Transverse colon (tissue), 4 donors: ENCODE measurements at regions not wholly inside any gene's neighbourhood (a gene's known extent, or its start where the extent isn't known, plus 50 kb on each side); places are given as distances from the start of the nearest gene placed in this dataset.

Source experiments
- DNase-seq: peaks from one replicate; pipeline ENCODE4 v3.0.0-alpha.2; 2019
- H3K27ac ChIP-seq, 4 donors: fragments of 200-600 bp; sonication (generic); 2 replicates each; pipeline ENCODE4 v1.5.1; 2016 to 2018; ENCODE audit warnings: inconsistent platforms in 4 of 4
- H3K27me3 ChIP-seq: fragments of 200-600 bp; sonication (generic); 2 replicates; pipeline ENCODE4 v1.5.1; 2017; ENCODE audit warnings: inconsistent platforms
- H3K36me3 ChIP-seq, 4 donors: fragments of 200-600 bp; sonication (generic); 2 replicates each; pipeline ENCODE4 v1.5.1; 2017 to 2019; ENCODE audit warnings: inconsistent platforms in 4 of 4
- H3K4me1 ChIP-seq, 4 donors: fragments of 200-600 bp; sonication (generic); 2 replicates each; pipeline ENCODE4 v1.5.1; 2017 to 2020; ENCODE audit warnings: inconsistent platforms in 4 of 4
- H3K4me3 ChIP-seq, 4 donors: fragments of 200-600 bp; sonication (generic); 1 replicate in 1 of 4; 2 replicates in 3 of 4; pipeline versions ENCODE4 v1.5.1 to v1.6.1; 2017 to 2019; ENCODE audit warnings: inconsistent platforms in 4 of 4
- H3K9me3 ChIP-seq, 2 donors: fragments of 200-600 bp; sonication (generic); 2 replicates each; pipeline ENCODE4 v1.5.1; 2017 to 2019; ENCODE audit warnings: inconsistent platforms in 2 of 2
- CTCF ChIP-seq, 5 experiments: fragments of 200-600 bp in 3 of 5; fragments of 450-650 bp in 2 of 5; sonication (generic) in 3 of 5; IDR thresholded peaks; 1 replicate in 2 of 5; 2 replicates in 3 of 5; pipeline ENCODE4 v1.5.1; 2016 to 2017; ENCODE audit warnings: antibody characterized with exemption in 5 of 5, inconsistent platforms in 3 of 5, mild to moderate bottlenecking in 2 of 5, moderate library complexity in 1 of 5
- EP300 ChIP-seq: sonication (generic); formaldehyde crosslinking; IDR thresholded peaks from one replicate; pipeline ENCODE4 v1.6.1; 2017; ENCODE audit warnings: antibody characterized with exemption, low read depth
- POLR2A ChIP-seq: fragments of 450-650 bp; IDR thresholded peaks from one replicate; pipeline ENCODE4 v1.6.1; 2016; ENCODE audit warnings: antibody characterized with exemption, mild to moderate bottlenecking, moderate library complexity
- POLR2AphosphoS5 ChIP-seq, 3 donors: sonication (generic); formaldehyde crosslinking; IDR thresholded peaks; one replicate each; pipeline ENCODE4 v1.6.1; 2016; ENCODE audit warnings: antibody characterized with exemption in 3 of 3
- WGBS, 2 donors: methylation state at CpG; one replicate each; pipeline ENCODE4 v1.1.5; 2018; ENCODE audit warnings: low coverage in 1 of 2; 5-methylcytosine and 5-hydroxymethylcytosine counted together
- in situ Hi-C, 4 donors: fragments of 200-750 bp; cut with MboI; loops; one replicate each; pipeline versions ENCODE4 v1.15.0 to v1.15.1; 2017; ENCODE audit warnings: low sequenced_read_pairs in 3 of 4, low pct_ligation_motif_present in 1 of 4, low pct_unique_long_range_greater_than_20kb in 1 of 4
- intact Hi-C: fragments of 100-400 bp; cut with DNase I; formaldehyde crosslinking; loops from one replicate; pipeline ENCODE4 v1.15.1; 2023; ENCODE audit warnings: low total_unique reads

- intact Hi-C loops (no loop called here), in situ Hi-C loops (no loop called here)
- TF ChIP-seq CTCF (IDR thresholded peaks at IDR 0.05) (no peak), POLR2A (no peak), POLR2AphosphoS5 (IDR thresholded peaks at IDR 0.05) (no peak), EP300 (no peak)
- 41 to 61% methylated on average over 3 of the region's 3 CpGs for WGBS, 2 donors
- Histone ChIP-seq H3K4me1 (no peaks in the 10 kb centered on the region), H3K27ac (no peak overlapping the region), H3K9me3 (no peaks in the 10 kb centered on the region), H3K4me3 (no peak overlapping the region), H3K27me3 (no peaks in the 10 kb centered on the region), H3K36me3 (no peaks in the 10 kb centered on the region)
- no peak for DNase-seq
Observed at GRCh38 chr2:226154610-226155009, 645.0 kb downstream of the IRS1 start.

DNA sequence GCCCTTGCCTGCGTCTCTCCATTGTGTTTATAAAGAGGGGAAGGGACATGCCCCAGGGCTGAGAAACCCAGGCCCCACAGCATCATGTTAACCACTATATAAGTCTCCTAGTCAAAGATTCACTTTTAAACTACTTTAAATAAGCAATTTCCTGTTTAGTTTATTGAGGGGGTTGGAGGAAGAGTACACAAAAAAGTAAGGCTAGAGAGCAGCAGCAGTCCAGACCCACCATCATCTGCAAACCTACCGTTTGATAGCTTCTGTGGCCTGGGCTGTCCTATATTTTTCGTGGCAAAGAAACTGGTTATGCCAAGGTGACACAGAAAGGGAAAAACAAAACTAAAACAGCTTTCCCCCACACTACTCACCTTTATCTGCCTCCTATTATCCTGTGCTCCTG, 646.1 kb downstream of the IRS1 start:
- Histone ChIP-seq H3K4me3 (no peak overlapping the region), H3K27me3 (no peaks in the 10 kb centered on the region), H3K36me3 (no peaks in the 10 kb centered on the region), H3K27ac (no peak overlapping the region), H3K4me1 (no peaks in the 10 kb centered on the region), H3K9me3 (no peaks in the 10 kb centered on the region)
- in situ Hi-C loops, result no loop called here
- 43 to 62% methylated on average over 3 of the region's 3 CpGs for WGBS, 2 donors
- no peak for DNase-seq
- intact Hi-C loops, result no loop called here
- no peak for TF ChIP-seq CTCF (IDR thresholded peaks at IDR 0.05)
- no peak for TF ChIP-seq EP300
- TF ChIP-seq POLR2AphosphoS5 (IDR thresholded peaks at IDR 0.05), result no peak
- no peak for TF ChIP-seq POLR2A

DNA sequence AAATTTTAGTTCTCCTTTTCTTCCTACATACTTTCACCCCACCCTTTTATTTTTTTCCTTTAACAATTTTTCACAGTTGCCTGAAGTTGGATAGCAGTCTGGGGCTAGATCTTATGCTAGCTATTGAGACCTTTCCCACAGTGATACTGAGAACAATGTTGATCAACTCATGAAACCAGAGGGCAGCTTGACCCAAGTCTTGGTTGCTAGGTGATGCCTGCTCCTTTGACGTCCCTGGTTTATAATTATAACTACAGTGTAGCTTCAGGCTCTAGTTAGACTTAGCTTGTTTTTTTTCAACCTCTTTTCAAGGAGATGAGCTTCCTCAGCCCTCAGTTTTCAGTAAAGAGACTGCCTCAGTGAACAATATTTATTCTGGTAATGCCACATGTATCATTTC, 648.5 kb downstream of the IRS1 start:
- 15 to 17% methylated on average over 1 of the region's 1 CpG for WGBS, 2 donors
- no peaks in the 10 kb centered on the region for H3K27me3 ChIP-seq
- no peak for DNase-seq
- intact Hi-C loops, result no loop called here
- in situ Hi-C loops, result no loop called here
- TF ChIP-seq POLR2AphosphoS5 (IDR thresholded peaks at IDR 0.05) (no peak), CTCF (IDR thresholded peaks at IDR 0.05) (no peak), EP300 (no peak), POLR2A (no peak)
- no peak overlapping the region for H3K4me3 ChIP-seq
- no peaks in the 10 kb centered on the region for H3K4me1 ChIP-seq
- H3K36me3 ChIP-seq, result no peaks in the 10 kb centered on the region
- H3K27ac ChIP-seq, result no peak overlapping the region
- H3K9me3 ChIP-seq, result no peaks in the 10 kb centered on the region

- in situ Hi-C loops (no loop called here), intact Hi-C loops (no loop called here)
- no peak overlapping the region for H3K27ac ChIP-seq
- no peaks in the 10 kb centered on the region for H3K9me3 ChIP-seq
- TF ChIP-seq CTCF (IDR thresholded peaks at IDR 0.05) (no peak), POLR2A (no peak), EP300 (no peak), POLR2AphosphoS5 (IDR thresholded peaks at IDR 0.05) (no peak)
- 55 to 63% methylated on average over 2 of the region's 2 CpGs for WGBS, 2 donors
- no peaks in the 10 kb centered on the region for H3K4me1 ChIP-seq
- H3K27me3 ChIP-seq, result no peaks in the 10 kb centered on the region
- DNase-seq, result no peak
- H3K36me3 ChIP-seq, result no peaks in the 10 kb centered on the region
- H3K4me3 ChIP-seq, result no peak overlapping the region
Observed at GRCh38 chr2:226143091-226143490, 656.5 kb downstream of the IRS1 start.
